Chondrocyte (in vitro differentiated cells): ENCODE measurements at regions not wholly inside any gene's neighbourhood (a gene's known extent, or its start where the extent isn't known, plus 50 kb on each side); places are given as distances from the start of the nearest gene placed in this dataset.

Source experiments
- DNase-seq: peaks from one replicate; pipeline ENCODE4 v3.0.0; 2021; ENCODE audit warnings: mixed read lengths, low spot score
- H3K27ac Mint-ChIP-seq: one replicate; pipeline ENCODE4 v1.8.0; 2021; ENCODE audit warnings: mild to moderate bottlenecking, moderate library complexity, mixed read lengths; ENCODE audit not compliant: unreplicated experiment
- H3K27me3 Mint-ChIP-seq: 2 replicates; pipeline ENCODE4 v1.8.0; 2021; ENCODE audit warnings: low read depth, mixed read lengths
- H3K36me3 Mint-ChIP-seq: 2 replicates; pipeline ENCODE4 v1.8.0; 2021; ENCODE audit warnings: low read depth, mixed read lengths
- H3K4me1 Mint-ChIP-seq: 2 replicates; pipeline ENCODE4 v1.8.0; 2021; ENCODE audit warnings: low read depth, mild to moderate bottlenecking, mixed read lengths
- H3K4me3 Mint-ChIP-seq: one replicate; pipeline ENCODE4 v1.8.0; 2021; ENCODE audit warnings: mild to moderate bottlenecking, moderate library complexity, mixed read lengths; ENCODE audit not compliant: unreplicated experiment
- H3K9me3 Mint-ChIP-seq: 2 replicates; pipeline ENCODE4 v1.8.0; 2021; ENCODE audit warnings: low read depth, mixed read lengths
- CTCF ChIP-seq: fragments of 200-600 bp; sonication (generic); IDR thresholded peaks from 2 replicates; pipeline ENCODE4 v1.5.0; 2021; ENCODE audit warnings: antibody characterized with exemption, mild to moderate bottlenecking, moderate library complexity

GRCh38 chr11:57098191-57098590 lies 83.6 kb upstream of the LRRC55 start:
- no peaks in the 10 kb centered on the region for H3K9me3 Mint-ChIP-seq
- no peak for TF ChIP-seq CTCF
- peaks cover 6% of the 10 kb centered on the region for H3K27me3 Mint-ChIP-seq
- no peaks in the 10 kb centered on the region for H3K36me3 Mint-ChIP-seq
- no peak overlapping the region for H3K4me3 Mint-ChIP-seq
- H3K27ac Mint-ChIP-seq = no peak overlapping the region
- H3K4me1 Mint-ChIP-seq = peaks cover 5% of the 10 kb centered on the region
- no peak for DNase-seq

- Mint-ChIP-seq H3K4me1 (no peaks in the 10 kb centered on the region), H3K4me3 (no peak overlapping the region), H3K27ac (no peak overlapping the region), H3K27me3 (peaks cover 15% of the 10 kb centered on the region), H3K36me3 (no peaks in the 10 kb centered on the region), H3K9me3 (no peaks in the 10 kb centered on the region)
- TF ChIP-seq CTCF = no peak
- DNase-seq = no peak
These were observed 81.0 kb upstream of the LRRC55 start for GRCh38 chr11:57100638-57101331.

- Mint-ChIP-seq H3K27me3 (peaks cover 21% of the 10 kb centered on the region), H3K9me3 (peaks cover 7% of the 10 kb centered on the region), H3K36me3 (no peaks in the 10 kb centered on the region), H3K27ac (no peak overlapping the region), H3K4me3 (no peak overlapping the region), H3K4me1 (no peaks in the 10 kb centered on the region)
- TF ChIP-seq CTCF = no peak
- no peak for DNase-seq
These were observed 77.7 kb upstream of the LRRC55 start for GRCh38 chr11:57103899-57104605.

GRCh38 chr11:57109331-57109730 lies 72.4 kb upstream of the LRRC55 start:
- Mint-ChIP-seq H3K9me3 (peaks cover 7% of the 10 kb centered on the region), H3K36me3 (no peaks in the 10 kb centered on the region), H3K4me3 (no peak overlapping the region), H3K27me3 (peaks cover 19% of the 10 kb centered on the region), H3K4me1 (no peaks in the 10 kb centered on the region), H3K27ac (no peak overlapping the region)
- no peak for TF ChIP-seq CTCF
- no peak for DNase-seq

GRCh38 chr11:57111619-57112018 lies 70.1 kb upstream of the LRRC55 start:
- no peaks in the 10 kb centered on the region for H3K4me1 Mint-ChIP-seq
- no peak overlapping the region for H3K4me3 Mint-ChIP-seq
- TF ChIP-seq CTCF = no peak
- peaks cover 24% of the 10 kb centered on the region for H3K27me3 Mint-ChIP-seq
- peaks cover 7% of the 10 kb centered on the region for H3K9me3 Mint-ChIP-seq
- no peak overlapping the region for H3K27ac Mint-ChIP-seq
- no peak for DNase-seq
- H3K36me3 Mint-ChIP-seq = no peaks in the 10 kb centered on the region
